A673 (cell line): ENCODE measurements at regions not wholly inside any gene's neighbourhood (a gene's known extent, or its start where the extent isn't known, plus 50 kb on each side); places are given as distances from the start of the nearest gene placed in this dataset.
A peak's percentile ranks its signal among the peaks of the same experiment; 100 is the strongest.

ENCODE experiments used
- BruUV-seq: library from RNA; stranded (reverse); fragments of 400-500 nt; replicated peaks from 2 replicates; lab custom pipeline; 2021; lab: Mats Ljungman, UMichigan
- CTCF ChIA-PET: fragments of 300-600 bp; sonication (Branson Sonifier 250); formaldehyde crosslinking; loops from one replicate; lab custom pipeline; 2022; ENCODE audit warnings: antibody characterized with exemption; lab: Charles Lee
- POLR2A ChIA-PET: fragments of 300-600 bp; sonication (Branson Sonifier 250); formaldehyde crosslinking; loops from one replicate; lab custom pipeline; 2022; ENCODE audit warnings: antibody characterized with exemption; ENCODE audit not compliant: low non-redundant PET; lab: Charles Lee
- DNase-seq: peaks from one replicate; pipeline ENCODE4 v3.0.0-alpha.2; 2015; ENCODE audit warnings: low spot score
- H3K27ac ChIP-seq: fragments of 200-600 bp; sonication (generic); 2 replicates; pipeline ENCODE4 v1.5.1; 2016; ENCODE audit warnings: mixed run types, low read depth, mild to moderate bottlenecking, mixed read lengths, antibody characterized with exemption, low read length; ENCODE audit not compliant: poor library complexity, severe bottlenecking
- H3K27me3 ChIP-seq: fragments of 200-600 bp; sonication (generic); replicated peaks from 2 replicates; pipeline ENCODE4 v1.6.1; 2017; ENCODE audit warnings: mixed run types, low read depth, mild to moderate bottlenecking, mixed read lengths, antibody characterized with exemption, low read length; ENCODE audit not compliant: insufficient read depth, poor library complexity
- H3K36me3 ChIP-seq: fragments of 200-600 bp; sonication (generic); 2 replicates; pipeline ENCODE4 v1.6.1; 2016; ENCODE audit warnings: mixed run types, mild to moderate bottlenecking, mixed read lengths, antibody characterized with exemption, low read length; ENCODE audit not compliant: insufficient read depth, poor library complexity, severe bottlenecking
- H3K4me1 ChIP-seq: fragments of 200-600 bp; sonication (generic); 2 replicates; pipeline ENCODE4 v1.6.1; 2017; ENCODE audit warnings: mixed run types, mild to moderate bottlenecking, mixed read lengths, antibody characterized with exemption, low read length; ENCODE audit not compliant: insufficient read depth, poor library complexity, severe bottlenecking
- H3K4me3 ChIP-seq: fragments of 200-600 bp; sonication (generic); 2 replicates; pipeline ENCODE4 v1.5.1; 2016; ENCODE audit warnings: low read depth, mixed run types, mild to moderate bottlenecking, mixed read lengths, low read length; ENCODE audit not compliant: poor library complexity, severe bottlenecking
- H3K9me3 ChIP-seq: fragments of 200-600 bp; sonication (generic); 2 replicates; pipeline ENCODE4 v1.6.1; 2016; ENCODE audit warnings: mixed run types, low read depth, mild to moderate bottlenecking, mixed read lengths, antibody characterized with exemption, low read length; ENCODE audit not compliant: poor library complexity, severe bottlenecking
- EZH2 ChIP-seq: fragments of 200-600 bp; sonication (generic); IDR thresholded peaks from 2 replicates; pipeline ENCODE4 v1.6.1; 2017; ENCODE audit warnings: borderline replicate concordance, low read depth, mild to moderate bottlenecking, mixed read lengths, antibody characterized with exemption, low read length; ENCODE audit not compliant: poor library complexity, severe bottlenecking
- intact Hi-C: fragments of 100-400 bp; cut with micrococcal nuclease; formaldehyde crosslinking; loops from one replicate; pipeline ENCODE4 v1.10.0; 2022; ENCODE audit not compliant: unreplicated experiment
- TF ChIP-seq, protein P1 (sequence below): fragments of 300-800, 200-600 bp; sonication (generic); conservative IDR thresholded peaks from 2 replicates; pipeline ENCODE4 v1.5.1; 2017; ENCODE audit warnings: low read depth, mild to moderate bottlenecking, antibody characterized with exemption, low read length, moderate library complexity, mixed read lengths

DNA sequence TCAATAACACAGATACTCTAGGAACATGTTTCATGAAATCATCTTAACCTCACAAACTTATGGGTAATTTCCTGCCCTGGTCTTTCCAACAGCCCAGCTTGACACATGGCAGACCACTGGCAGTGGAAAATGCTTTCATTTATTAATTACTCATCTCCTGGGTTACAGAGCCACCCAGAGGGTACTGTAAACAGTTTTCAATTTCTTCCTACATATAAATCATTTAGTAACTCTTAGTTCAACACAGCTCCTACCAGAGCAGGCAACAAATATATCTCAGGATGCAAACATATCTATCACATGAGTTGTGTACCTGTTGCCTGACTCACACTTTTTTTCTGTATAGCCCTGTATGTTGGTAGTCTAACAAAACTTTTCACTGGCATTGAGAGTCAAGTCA lies 99.2 kb upstream of the VRK2 start:
- no TSS peak for BruUV-seq
- no peaks in the 10 kb centered on the region for H3K9me3 ChIP-seq
- intact Hi-C loops: no loop called here
- H3K36me3 ChIP-seq: no peaks in the 10 kb centered on the region
- TF ChIP-seq, protein P1, sequence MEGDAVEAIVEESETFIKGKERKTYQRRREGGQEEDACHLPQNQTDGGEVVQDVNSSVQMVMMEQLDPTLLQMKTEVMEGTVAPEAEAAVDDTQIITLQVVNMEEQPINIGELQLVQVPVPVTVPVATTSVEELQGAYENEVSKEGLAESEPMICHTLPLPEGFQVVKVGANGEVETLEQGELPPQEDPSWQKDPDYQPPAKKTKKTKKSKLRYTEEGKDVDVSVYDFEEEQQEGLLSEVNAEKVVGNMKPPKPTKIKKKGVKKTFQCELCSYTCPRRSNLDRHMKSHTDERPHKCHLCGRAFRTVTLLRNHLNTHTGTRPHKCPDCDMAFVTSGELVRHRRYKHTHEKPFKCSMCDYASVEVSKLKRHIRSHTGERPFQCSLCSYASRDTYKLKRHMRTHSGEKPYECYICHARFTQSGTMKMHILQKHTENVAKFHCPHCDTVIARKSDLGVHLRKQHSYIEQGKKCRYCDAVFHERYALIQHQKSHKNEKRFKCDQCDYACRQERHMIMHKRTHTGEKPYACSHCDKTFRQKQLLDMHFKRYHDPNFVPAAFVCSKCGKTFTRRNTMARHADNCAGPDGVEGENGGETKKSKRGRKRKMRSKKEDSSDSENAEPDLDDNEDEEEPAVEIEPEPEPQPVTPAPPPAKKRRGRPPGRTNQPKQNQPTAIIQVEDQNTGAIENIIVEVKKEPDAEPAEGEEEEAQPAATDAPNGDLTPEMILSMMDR: no peak
- no peak for TF ChIP-seq EZH2
- no peaks in the 10 kb centered on the region for H3K27me3 ChIP-seq
- no peaks in the 10 kb centered on the region for H3K4me1 ChIP-seq
- peak; percentile 2 for DNase-seq
- ChIA-PET CTCF (no interaction called here), POLR2A (no interaction called here)
- no peak overlapping the region for H3K4me3 ChIP-seq
- H3K27ac ChIP-seq: no peak overlapping the region

DNA sequence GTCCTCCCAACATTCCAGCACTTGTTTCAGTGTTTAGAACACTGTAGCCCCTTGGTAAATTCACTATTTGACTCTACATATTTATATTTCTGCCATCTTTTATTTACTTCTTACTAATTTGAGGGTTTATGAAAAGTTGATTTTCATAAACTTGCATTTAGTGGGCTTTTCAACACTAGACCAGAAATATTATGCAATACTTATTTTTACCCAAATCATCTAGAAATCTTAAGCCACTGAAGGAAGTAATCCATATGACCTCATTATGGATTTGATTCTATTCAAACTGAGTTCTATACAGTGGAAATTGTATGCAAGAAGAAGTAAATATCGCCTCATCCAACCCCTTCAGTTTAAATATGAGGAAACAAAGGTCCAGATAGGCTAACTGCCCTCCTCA lies 92.6 kb upstream of the VRK2 start:
- no peaks in the 10 kb centered on the region for H3K4me1 ChIP-seq
- intact Hi-C loops: no loop called here
- TF ChIP-seq EZH2: no peak
- TF ChIP-seq, protein P1: no peak
- no TSS peak for BruUV-seq
- no peak overlapping the region for H3K27ac ChIP-seq
- POLR2A ChIA-PET: no interaction called here
- DNase-seq: no peak
- no peaks in the 10 kb centered on the region for H3K27me3 ChIP-seq
- CTCF ChIA-PET: no interaction called here
- no peak overlapping the region for H3K4me3 ChIP-seq
- H3K9me3 ChIP-seq: no peaks in the 10 kb centered on the region
- H3K36me3 ChIP-seq: no peaks in the 10 kb centered on the region

DNA sequence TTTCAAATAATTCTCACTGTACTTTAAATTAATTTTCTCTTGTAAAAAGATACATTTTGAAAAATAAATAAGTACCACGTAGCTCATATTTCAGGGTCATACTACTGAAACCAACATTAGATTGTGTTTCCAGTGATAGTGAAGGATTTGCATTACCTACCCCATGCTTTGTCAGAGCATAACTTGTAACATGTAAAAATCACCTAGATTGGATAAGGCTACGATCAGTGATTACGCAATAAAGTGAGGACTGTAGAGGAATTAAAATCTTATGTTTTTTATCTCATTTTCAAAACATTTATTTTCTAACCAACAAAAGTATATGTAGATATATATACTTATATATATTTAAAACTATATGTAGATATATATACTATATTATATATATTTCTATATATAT lies 89.4 kb upstream of the VRK2 start:
- H3K4me1 ChIP-seq: no peaks in the 10 kb centered on the region
- no TSS peak for BruUV-seq
- no peak overlapping the region for H3K4me3 ChIP-seq
- ChIA-PET POLR2A (no interaction called here), CTCF (no interaction called here)
- H3K36me3 ChIP-seq: no peaks in the 10 kb centered on the region
- no peaks in the 10 kb centered on the region for H3K27me3 ChIP-seq
- H3K27ac ChIP-seq: no peak overlapping the region
- H3K9me3 ChIP-seq: no peaks in the 10 kb centered on the region
- no peak for DNase-seq
- intact Hi-C loops: no loop called here
- TF ChIP-seq EZH2: no peak
- TF ChIP-seq, protein P1: no peak
